ENCODE measurements at regions not wholly inside any gene's neighbourhood (a gene's known extent, or its start where the extent isn't known, plus 50 kb on each side); places are given as distances from the start of the nearest gene placed in this dataset.

DNA sequence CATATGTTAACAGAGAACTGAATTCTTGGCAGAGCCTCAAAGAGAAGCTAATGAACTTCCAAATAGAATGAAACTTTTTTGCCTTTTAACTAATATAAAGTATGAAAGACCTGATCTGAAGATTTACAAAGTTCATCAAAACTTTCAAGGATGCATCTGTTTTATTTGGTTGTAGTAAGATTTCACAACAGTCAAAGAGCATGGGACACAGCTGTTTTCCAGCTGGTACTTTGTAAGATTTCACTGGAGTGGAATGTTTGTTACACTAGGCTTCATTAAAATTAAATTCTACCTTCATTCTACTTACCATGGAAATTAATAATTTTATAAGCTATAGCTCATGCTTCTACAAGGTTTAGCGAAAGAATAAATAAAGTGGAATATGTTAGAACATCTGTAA is 351.2 kb downstream of the SLC6A15 start:
- Histone ChIP-seq H4K5ac (ENCODE audit: low read length) (no peak overlapping the region), H3K23ac (ENCODE audit: low read length) (no peak overlapping the region), H3K27me3 (ENCODE audit: insufficient read depth, low read length, poor library complexity) (no peaks in the 10 kb centered on the region), H3K4me1 (ENCODE audit: control insufficient read depth, low read depth, low read length) (no peaks in the 10 kb centered on the region), H3K18ac (ENCODE audit: low read length) (no peak overlapping the region), H3K4me3 (ENCODE audit: low read length) (no peak overlapping the region), H3K4ac (ENCODE audit: low read depth, low read length) (no peak overlapping the region), H3K9ac (ENCODE audit: low read length) (no peak overlapping the region), H3K79me2 (ENCODE audit: control insufficient read depth, insufficient read depth, low read length) (no peaks in the 10 kb centered on the region), H3K36me3 (ENCODE audit: control insufficient read depth, insufficient read depth, low read length) (no peaks in the 10 kb centered on the region), H4K8ac (ENCODE audit: low read depth, low read length) (no peak overlapping the region), H2BK120ac (ENCODE audit: low read depth, low read length) (no peak overlapping the region), H2BK5ac (ENCODE audit: low read length) (no peak overlapping the region), H3K79me1 (ENCODE audit: low read length) (no peaks in the 10 kb centered on the region), H3K4me2 (ENCODE audit: low read length) (no peak overlapping the region), H3K27ac (ENCODE audit: low read depth, low read length) (no peak overlapping the region), H2AK5ac (ENCODE audit: low read length) (no peak overlapping the region), H2BK15ac (replicated peaks; ENCODE audit: low read depth) (no peak overlapping the region), H3K56ac (ENCODE audit: low read length) (no peak overlapping the region)
- no peak for DNase-seq
- no CpG with 5 or more reads among the region's 1 CpG for WGBS (ENCODE audit: extremely low coverage, insufficient coverage, low lambda C conversion rate)

DNA sequence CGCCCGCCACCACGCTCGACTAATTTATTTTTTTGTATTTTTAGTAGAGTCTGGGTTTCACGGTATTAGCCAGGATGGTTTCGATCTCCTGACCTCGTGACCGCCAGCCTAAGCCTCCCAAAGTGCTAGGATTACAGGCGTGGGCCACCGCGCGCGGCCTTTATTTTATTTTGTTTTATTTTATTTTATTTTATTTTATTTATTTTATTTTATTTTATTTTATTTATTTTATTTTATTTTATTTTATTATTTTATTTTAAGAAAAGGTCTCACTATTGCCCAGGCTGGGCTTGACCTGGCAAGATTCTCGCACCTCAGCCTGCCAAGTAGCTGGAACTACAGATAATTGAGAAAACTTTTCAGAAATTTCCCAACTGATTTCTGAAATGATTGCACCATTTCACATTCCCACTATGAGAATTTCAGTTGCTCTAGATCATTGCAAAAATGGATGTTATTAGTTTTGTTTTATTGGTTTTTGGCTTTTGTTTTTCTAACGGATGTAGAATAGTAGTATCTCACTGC is 358.3 kb downstream of the SLC6A15 start:
- WGBS (ENCODE audit: extremely low coverage, insufficient coverage, low lambda C conversion rate), result no CpG with 5 or more reads among the region's 15 CpGs
- DNase-seq, result no peak
- Histone ChIP-seq H2BK15ac (replicated peaks; ENCODE audit: low read depth) (no peak overlapping the region), H3K27ac (ENCODE audit: low read depth, low read length) (no peak overlapping the region), H3K18ac (ENCODE audit: low read length) (no peak overlapping the region), H3K23ac (ENCODE audit: low read length) (no peak overlapping the region), H3K4me2 (ENCODE audit: low read length) (no peak overlapping the region), H3K4me3 (ENCODE audit: low read length) (no peak overlapping the region), H2AK5ac (ENCODE audit: low read length) (no peak overlapping the region), H3K27me3 (ENCODE audit: insufficient read depth, low read length, poor library complexity) (no peaks in the 10 kb centered on the region), H3K79me1 (ENCODE audit: low read length) (no peaks in the 10 kb centered on the region), H2BK5ac (ENCODE audit: low read length) (no peak overlapping the region), H4K5ac (ENCODE audit: low read length) (no peak overlapping the region), H3K56ac (ENCODE audit: low read length) (no peak overlapping the region), H3K9ac (ENCODE audit: low read length) (no peak overlapping the region), H2BK120ac (ENCODE audit: low read depth, low read length) (no peak overlapping the region), H3K79me2 (ENCODE audit: control insufficient read depth, insufficient read depth, low read length) (no peaks in the 10 kb centered on the region), H3K4me1 (ENCODE audit: control insufficient read depth, low read depth, low read length) (no peaks in the 10 kb centered on the region), H4K8ac (ENCODE audit: low read depth, low read length) (no peak overlapping the region), H3K36me3 (ENCODE audit: control insufficient read depth, insufficient read depth, low read length) (no peaks in the 10 kb centered on the region), H3K4ac (ENCODE audit: low read depth, low read length) (no peak overlapping the region)

DNA sequence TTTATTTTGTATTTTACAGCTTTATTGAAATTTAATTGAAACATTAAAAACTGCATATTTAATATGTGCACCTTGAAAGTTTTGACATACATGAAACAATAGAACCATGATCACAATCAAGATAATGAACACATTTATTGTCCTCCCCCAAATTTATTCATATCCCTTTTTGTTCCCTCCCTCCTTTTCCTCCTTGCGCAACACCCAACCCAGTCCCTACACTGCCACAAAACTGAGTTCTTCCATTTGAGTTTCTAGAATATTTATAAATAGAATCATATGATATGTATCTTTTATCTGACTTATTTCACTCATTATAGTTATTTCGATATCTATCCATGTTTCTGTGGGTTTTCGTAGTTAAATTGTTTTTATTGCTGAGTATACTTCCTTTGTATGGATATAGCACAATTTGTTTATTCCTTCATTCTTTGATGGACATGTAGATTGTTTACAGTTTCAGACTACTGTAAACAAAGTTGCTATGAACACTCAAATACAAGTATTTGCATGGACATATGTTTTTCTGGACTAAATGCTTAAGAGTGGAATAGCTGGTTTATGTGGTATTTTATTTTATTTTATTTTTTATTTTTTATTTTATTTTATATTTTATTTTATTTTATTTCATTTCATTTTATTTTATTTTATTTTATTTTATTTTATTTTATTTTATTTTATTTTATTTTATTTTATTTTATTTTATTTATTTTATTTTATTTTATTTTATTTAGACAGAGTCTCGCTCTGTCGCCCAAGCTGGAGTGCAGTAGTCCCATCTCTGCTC is 359.1 kb downstream of the SLC6A15 start:
- no peak overlapping the region for H3K27ac ChIP-seq (ENCODE audit: low read depth, low read length)
- H3K18ac ChIP-seq (ENCODE audit: low read length), result no peak overlapping the region
- no peak overlapping the region for H2BK15ac ChIP-seq (replicated peaks; ENCODE audit: low read depth)
- no peak overlapping the region for H2BK120ac ChIP-seq (ENCODE audit: low read depth, low read length)
- no peaks in the 10 kb centered on the region for H3K36me3 ChIP-seq (ENCODE audit: control insufficient read depth, insufficient read depth, low read length)
- H3K23ac ChIP-seq (ENCODE audit: low read length), result no peak overlapping the region
- whole genome bisulfite sequencing (ENCODE audit: extremely low coverage, insufficient coverage, low lambda C conversion rate), result no CpG with 5 or more reads among the region's 5 CpGs
- H3K4me2 ChIP-seq (ENCODE audit: low read length), result no peak overlapping the region
- H3K4me3 ChIP-seq (ENCODE audit: low read length), result no peak overlapping the region
- no peak overlapping the region for H4K5ac ChIP-seq (ENCODE audit: low read length)
- H2AK5ac ChIP-seq (ENCODE audit: low read length), result no peak overlapping the region
- DNase-seq, result no peak
- no peaks in the 10 kb centered on the region for H3K79me2 ChIP-seq (ENCODE audit: control insufficient read depth, insufficient read depth, low read length)
- no peak overlapping the region for H2BK5ac ChIP-seq (ENCODE audit: low read length)
- no peaks in the 10 kb centered on the region for H3K4me1 ChIP-seq (ENCODE audit: control insufficient read depth, low read depth, low read length)
- H3K4ac ChIP-seq (ENCODE audit: low read depth, low read length), result no peak overlapping the region
- no peaks in the 10 kb centered on the region for H3K79me1 ChIP-seq (ENCODE audit: low read length)
- no peaks in the 10 kb centered on the region for H3K27me3 ChIP-seq (ENCODE audit: insufficient read depth, low read length, poor library complexity)
- no peak overlapping the region for H3K56ac ChIP-seq (ENCODE audit: low read length)
- H3K9ac ChIP-seq (ENCODE audit: low read length), result no peak overlapping the region
- no peak overlapping the region for H4K8ac ChIP-seq (ENCODE audit: low read depth, low read length)

DNA sequence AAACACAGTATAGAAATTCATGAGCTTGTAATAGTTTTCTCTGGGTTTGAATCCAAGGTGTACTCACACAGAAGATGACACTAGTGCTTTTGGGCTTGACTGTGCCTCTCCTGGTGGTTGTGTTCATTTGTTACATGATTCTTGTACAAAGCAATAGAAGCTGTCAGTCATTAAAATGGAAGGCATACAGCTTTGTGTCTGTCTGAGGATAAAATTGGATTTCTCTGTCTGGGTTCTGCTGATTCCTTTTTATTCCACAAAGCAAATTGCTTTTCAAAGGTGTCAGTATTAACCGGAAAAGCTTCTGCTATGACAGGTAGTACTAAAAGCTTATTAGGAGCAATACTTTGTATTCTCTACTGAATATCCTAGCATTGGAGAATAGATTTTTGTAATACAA is 361.2 kb downstream of the SLC6A15 start:
- Histone ChIP-seq H2BK15ac (replicated peaks; ENCODE audit: low read depth) (no peak overlapping the region), H3K27me3 (ENCODE audit: insufficient read depth, low read length, poor library complexity) (no peaks in the 10 kb centered on the region), H2AK5ac (ENCODE audit: low read length) (no peak overlapping the region), H3K4me2 (ENCODE audit: low read length) (no peak overlapping the region), H3K36me3 (ENCODE audit: control insufficient read depth, insufficient read depth, low read length) (no peaks in the 10 kb centered on the region), H3K18ac (ENCODE audit: low read length) (no peak overlapping the region), H3K23ac (ENCODE audit: low read length) (no peak overlapping the region), H3K4me1 (ENCODE audit: control insufficient read depth, low read depth, low read length) (no peaks in the 10 kb centered on the region), H2BK120ac (ENCODE audit: low read depth, low read length) (no peak overlapping the region), H3K79me1 (ENCODE audit: low read length) (no peaks in the 10 kb centered on the region), H3K9ac (ENCODE audit: low read length) (no peak overlapping the region), H4K8ac (ENCODE audit: low read depth, low read length) (no peak overlapping the region), H3K4ac (ENCODE audit: low read depth, low read length) (no peak overlapping the region), H3K79me2 (ENCODE audit: control insufficient read depth, insufficient read depth, low read length) (no peaks in the 10 kb centered on the region), H2BK5ac (ENCODE audit: low read length) (no peak overlapping the region), H3K56ac (ENCODE audit: low read length) (no peak overlapping the region), H4K5ac (ENCODE audit: low read length) (no peak overlapping the region), H3K27ac (ENCODE audit: low read depth, low read length) (no peak overlapping the region), H3K4me3 (ENCODE audit: low read length) (no peak overlapping the region)
- WGBS (ENCODE audit: extremely low coverage, insufficient coverage, low lambda C conversion rate), result no CpG with 5 or more reads among the region's 1 CpG
- no peak for DNase-seq

DNA sequence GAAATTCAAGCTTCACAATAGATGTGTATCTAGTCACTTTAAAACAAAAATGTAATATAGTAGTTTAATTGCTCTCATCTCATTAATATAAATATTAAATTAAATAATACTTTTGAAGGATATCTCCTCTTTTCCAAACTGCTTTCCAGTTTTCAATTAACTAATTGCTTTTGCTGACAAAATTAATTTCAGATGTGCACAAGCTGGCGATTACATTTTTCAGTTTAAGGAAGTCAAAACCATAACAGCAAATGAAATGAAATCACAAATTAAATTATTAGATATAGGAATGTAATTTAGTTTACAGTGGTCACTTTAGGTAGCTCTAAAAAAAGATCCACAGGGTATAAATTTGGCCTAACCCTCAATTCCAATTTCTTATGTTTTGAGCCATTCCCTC is 362.1 kb downstream of the SLC6A15 start:
- H2AK5ac ChIP-seq (ENCODE audit: low read length), result no peak overlapping the region
- H3K27me3 ChIP-seq (ENCODE audit: insufficient read depth, low read length, poor library complexity), result no peaks in the 10 kb centered on the region
- H2BK15ac ChIP-seq (replicated peaks; ENCODE audit: low read depth), result no peak overlapping the region
- no peaks in the 10 kb centered on the region for H3K79me2 ChIP-seq (ENCODE audit: control insufficient read depth, insufficient read depth, low read length)
- H2BK120ac ChIP-seq (ENCODE audit: low read depth, low read length), result no peak overlapping the region
- H3K18ac ChIP-seq (ENCODE audit: low read length), result no peak overlapping the region
- H3K4me1 ChIP-seq (ENCODE audit: control insufficient read depth, low read depth, low read length), result no peaks in the 10 kb centered on the region
- H3K79me1 ChIP-seq (ENCODE audit: low read length), result no peaks in the 10 kb centered on the region
- no peak overlapping the region for H3K4me2 ChIP-seq (ENCODE audit: low read length)
- H3K27ac ChIP-seq (ENCODE audit: low read depth, low read length), result no peak overlapping the region
- H3K36me3 ChIP-seq (ENCODE audit: control insufficient read depth, insufficient read depth, low read length), result no peaks in the 10 kb centered on the region
- H3K23ac ChIP-seq (ENCODE audit: low read length), result no peak overlapping the region
- H4K8ac ChIP-seq (ENCODE audit: low read depth, low read length), result no peak overlapping the region
- no peak overlapping the region for H3K4ac ChIP-seq (ENCODE audit: low read depth, low read length)
- H4K5ac ChIP-seq (ENCODE audit: low read length), result no peak overlapping the region
- no CpG with 5 or more reads among the region's 1 CpG for WGBS (ENCODE audit: extremely low coverage, insufficient coverage, low lambda C conversion rate)
- no peak for DNase-seq
- no peak overlapping the region for H3K4me3 ChIP-seq (ENCODE audit: low read length)
- no peak overlapping the region for H2BK5ac ChIP-seq (ENCODE audit: low read length)
- H3K56ac ChIP-seq (ENCODE audit: low read length), result no peak overlapping the region
- H3K9ac ChIP-seq (ENCODE audit: low read length), result no peak overlapping the region

DNA sequence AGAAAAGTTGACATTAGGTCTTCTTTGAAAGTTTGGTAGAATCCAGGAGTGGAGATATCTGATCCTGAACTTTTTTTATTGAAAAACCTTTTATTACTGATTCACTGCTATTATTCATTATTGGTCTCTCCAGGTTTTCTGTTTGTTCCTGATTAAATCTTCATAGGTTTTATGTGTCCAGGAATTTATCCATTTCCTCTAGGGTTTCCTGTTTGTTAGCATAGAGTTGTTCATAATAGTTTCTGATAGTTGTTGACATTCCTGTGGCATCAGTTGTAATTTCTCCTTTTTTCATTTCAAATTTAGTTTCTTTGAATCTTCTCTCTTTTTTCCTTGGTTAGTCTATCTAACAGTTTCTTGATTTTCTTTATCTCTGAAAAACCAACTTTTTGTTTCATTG is 370.3 kb downstream of the SLC6A15 start:
- Histone ChIP-seq H3K79me2 (ENCODE audit: control insufficient read depth, insufficient read depth, low read length) (no peaks in the 10 kb centered on the region), H3K4me1 (ENCODE audit: control insufficient read depth, low read depth, low read length) (no peaks in the 10 kb centered on the region), H3K4me2 (ENCODE audit: low read length) (no peak overlapping the region), H3K23ac (ENCODE audit: low read length) (no peak overlapping the region), H3K18ac (ENCODE audit: low read length) (no peak overlapping the region), H3K4ac (ENCODE audit: low read depth, low read length) (no peak overlapping the region), H2BK120ac (ENCODE audit: low read depth, low read length) (no peak overlapping the region), H3K9ac (ENCODE audit: low read length) (no peak overlapping the region), H2AK5ac (ENCODE audit: low read length) (no peak overlapping the region), H4K8ac (ENCODE audit: low read depth, low read length) (no peak overlapping the region), H2BK5ac (ENCODE audit: low read length) (no peak overlapping the region), H4K5ac (ENCODE audit: low read length) (no peak overlapping the region), H2BK15ac (replicated peaks; ENCODE audit: low read depth) (no peak overlapping the region), H3K27ac (ENCODE audit: low read depth, low read length) (no peak overlapping the region), H3K4me3 (ENCODE audit: low read length) (no peak overlapping the region), H3K56ac (ENCODE audit: low read length) (no peak overlapping the region), H3K79me1 (ENCODE audit: low read length) (no peaks in the 10 kb centered on the region), H3K27me3 (ENCODE audit: insufficient read depth, low read length, poor library complexity) (no peaks in the 10 kb centered on the region), H3K36me3 (ENCODE audit: control insufficient read depth, insufficient read depth, low read length) (no peaks in the 10 kb centered on the region)
- DNase-seq, result no peak
